ENCODE measurements at regions not wholly inside any gene's neighbourhood (a gene's known extent, or its start where the extent isn't known, plus 50 kb on each side); places are given as distances from the start of the nearest gene placed in this dataset.
"Not testable (repeated sequence)": the region's sequence is repeated elsewhere in the genome, so short reads cannot be mapped to it uniquely, and the experiment has no call there.

DNA sequence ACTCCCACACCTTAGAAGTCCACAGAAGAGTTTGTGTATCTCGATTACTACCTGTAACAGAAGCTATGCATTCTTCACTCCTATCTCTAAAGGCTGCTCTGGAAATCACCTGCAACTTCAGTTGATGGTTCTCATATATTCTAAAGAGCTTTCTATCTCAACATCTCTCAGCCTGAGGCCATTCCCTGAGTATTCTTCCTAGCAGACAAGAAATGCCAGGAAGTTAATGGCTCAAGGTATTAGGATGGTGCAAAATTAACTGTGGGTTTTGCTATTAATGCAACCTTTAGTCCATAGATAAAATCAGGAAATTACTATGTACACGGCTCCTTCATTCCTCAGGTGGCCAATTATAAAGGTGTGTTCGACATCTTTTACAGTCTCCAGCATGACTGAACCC is 290.1 kb downstream of the ZNF716 start:
- DNase-seq = not testable (repeated sequence)

DNA sequence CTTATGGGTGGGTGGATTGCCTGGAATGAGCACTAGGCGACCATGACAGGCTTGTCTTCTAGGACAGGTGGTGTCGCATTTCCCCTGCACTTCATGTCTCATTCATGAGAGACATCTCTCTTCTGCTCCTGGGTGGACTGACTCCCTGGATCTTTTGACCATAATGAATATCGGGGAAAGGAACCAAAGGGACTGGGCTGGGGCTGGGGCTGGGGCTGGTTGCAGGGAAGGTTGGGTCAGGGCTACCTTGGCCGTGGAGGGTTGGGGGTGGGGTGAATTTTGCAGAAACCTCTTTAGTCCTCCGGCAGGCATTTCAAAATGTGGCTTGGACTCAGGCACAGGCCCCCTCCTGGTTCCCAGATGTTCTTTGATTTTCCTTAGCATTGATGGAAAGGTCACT is 319.2 kb downstream of the ZNF716 start:
- DNase-seq = no peak

DNA sequence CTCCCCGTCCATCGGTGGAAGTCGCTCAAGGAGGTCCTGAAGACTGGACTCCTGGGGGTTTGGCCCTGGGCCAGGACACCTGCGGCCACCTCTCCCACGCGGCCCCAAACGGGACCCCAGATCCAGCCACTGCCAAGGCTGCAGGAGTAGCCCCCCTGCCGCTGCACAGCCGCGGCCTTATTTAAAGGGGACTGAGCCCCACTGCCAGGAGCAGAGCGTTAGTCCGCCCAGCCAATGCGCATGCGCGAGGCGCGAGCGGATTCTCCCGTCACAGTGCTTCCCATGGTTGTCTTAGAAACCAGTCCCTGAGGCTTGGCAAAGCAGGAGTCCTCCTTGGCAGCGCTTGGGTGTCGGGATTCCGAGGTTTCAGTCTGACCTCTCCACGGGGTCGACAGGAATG is 320.0 kb downstream of the ZNF716 start:
- no peak for DNase-seq

- no peak for DNase-seq
Measured at GRCh38 chr7:57772126-57772924, 322.3 kb downstream of the ZNF716 start.

- no peak for DNase-seq
Measured at GRCh38 chr7:57774300-57774699, 324.3 kb downstream of the ZNF716 start.

DNA sequence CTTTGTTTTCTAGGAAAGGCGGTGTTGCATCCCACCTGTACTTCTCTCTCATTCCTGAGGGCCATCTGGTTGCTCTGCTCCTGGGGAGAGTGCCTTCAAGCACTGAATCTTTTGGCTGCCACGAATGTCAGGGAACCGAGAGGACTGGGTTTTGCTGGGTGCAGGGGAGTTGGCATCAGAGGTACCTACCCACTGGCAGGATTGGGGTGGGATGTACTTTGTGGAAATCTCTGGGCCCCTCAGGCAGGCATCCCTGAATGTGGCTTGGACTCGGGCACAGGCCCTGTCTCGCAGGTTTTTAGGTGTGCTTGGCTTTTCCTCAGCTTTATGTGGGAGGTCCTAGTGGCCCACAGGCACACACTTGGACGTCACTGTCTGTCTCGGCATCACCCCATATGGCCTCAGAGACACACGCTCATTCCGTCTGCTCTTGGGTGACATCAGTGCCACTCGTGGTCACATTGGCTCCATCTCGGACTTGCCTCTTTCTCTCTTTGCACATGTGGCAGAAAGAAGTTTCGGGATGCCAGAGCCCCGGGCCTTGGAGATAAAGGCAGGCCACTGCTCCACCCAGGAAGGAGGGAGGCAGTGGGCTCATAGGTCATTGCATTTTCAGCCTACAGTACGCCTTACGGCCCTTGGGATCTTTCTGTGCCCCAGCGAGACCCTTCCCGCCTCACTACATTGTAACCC is 325.6 kb downstream of the ZNF716 start:
- DNase-seq = no peak

DNA sequence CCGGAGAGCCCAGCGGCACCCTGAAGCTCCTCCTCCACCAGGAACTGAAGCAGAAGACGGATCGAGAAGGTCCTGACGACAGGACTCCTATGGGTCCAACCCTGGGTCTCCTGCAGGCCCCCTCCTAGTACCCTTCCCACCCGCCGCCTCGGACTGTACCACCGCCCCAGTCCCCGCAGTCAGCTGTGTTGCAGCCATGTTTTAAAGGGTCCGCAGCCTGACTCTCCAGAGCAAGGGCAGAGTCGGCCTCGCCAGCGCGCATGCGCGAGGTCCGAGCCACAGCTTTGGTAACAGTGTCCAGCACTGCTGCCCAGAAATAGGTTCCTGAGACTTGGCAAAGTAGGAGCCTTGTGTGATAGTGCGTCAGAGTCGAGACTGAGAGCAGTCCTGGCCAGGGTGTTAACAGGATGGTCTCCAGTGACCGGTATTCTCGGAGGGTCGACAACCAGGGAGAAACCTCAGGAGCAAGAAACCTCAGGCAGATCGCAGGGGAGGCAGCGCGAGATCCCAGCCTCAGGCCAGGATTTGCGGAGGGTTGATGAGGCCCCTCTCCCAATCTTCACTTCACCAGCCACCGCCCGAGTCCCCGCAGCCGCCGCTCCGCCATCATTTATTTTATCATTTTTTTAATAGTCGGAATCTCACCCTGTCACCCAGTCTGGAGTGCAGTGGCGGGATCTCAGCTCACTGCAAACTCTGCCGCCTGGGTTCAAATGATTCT is 326.3 kb downstream of the ZNF716 start:
- not testable (repeated sequence) for DNase-seq

DNA sequence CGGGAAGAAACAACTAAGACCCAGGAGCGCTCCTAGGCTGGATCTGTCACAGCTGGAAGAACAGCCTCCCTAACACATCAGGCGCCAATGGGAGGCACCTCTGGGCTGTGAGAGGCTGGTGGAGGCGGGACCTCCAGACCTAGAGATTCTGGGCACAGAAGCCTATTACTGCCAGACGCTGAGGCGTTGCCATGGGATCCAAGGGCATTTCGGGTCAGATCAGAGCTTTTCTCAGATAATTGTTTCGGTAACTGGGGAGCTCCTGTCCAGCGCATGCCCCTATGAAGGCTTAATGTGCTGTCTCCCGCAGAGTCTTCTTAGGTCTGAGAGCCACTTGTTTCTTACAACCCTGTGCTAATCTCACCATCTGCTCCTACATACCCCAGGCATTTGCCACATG is 339.2 kb downstream of the ZNF716 start:
- no peak for DNase-seq

- DNase-seq = no peak
Measured at GRCh38 chr7:57819491-57819981, 369.6 kb downstream of the ZNF716 start.

DNA sequence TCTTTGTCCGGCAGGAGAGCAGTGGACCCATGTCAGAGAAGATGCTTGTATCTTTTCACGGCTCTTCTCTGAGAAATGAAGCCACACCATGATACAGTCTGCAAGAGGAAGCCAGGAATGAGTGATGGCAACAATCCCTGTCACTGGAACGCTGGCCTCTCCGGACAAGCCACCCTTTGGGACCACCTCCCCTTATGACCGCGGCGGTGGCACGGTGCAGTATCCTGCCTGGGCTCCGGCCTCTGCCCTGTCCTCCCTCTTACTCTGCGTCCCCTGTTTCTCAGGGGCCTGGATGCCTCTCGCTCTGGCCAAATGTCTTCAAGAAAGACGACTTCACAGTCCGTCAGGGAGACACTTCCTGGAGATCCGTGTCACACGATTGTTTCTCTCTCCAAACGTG is 370.5 kb downstream of the ZNF716 start:
- DNase-seq = no peak

DNA sequence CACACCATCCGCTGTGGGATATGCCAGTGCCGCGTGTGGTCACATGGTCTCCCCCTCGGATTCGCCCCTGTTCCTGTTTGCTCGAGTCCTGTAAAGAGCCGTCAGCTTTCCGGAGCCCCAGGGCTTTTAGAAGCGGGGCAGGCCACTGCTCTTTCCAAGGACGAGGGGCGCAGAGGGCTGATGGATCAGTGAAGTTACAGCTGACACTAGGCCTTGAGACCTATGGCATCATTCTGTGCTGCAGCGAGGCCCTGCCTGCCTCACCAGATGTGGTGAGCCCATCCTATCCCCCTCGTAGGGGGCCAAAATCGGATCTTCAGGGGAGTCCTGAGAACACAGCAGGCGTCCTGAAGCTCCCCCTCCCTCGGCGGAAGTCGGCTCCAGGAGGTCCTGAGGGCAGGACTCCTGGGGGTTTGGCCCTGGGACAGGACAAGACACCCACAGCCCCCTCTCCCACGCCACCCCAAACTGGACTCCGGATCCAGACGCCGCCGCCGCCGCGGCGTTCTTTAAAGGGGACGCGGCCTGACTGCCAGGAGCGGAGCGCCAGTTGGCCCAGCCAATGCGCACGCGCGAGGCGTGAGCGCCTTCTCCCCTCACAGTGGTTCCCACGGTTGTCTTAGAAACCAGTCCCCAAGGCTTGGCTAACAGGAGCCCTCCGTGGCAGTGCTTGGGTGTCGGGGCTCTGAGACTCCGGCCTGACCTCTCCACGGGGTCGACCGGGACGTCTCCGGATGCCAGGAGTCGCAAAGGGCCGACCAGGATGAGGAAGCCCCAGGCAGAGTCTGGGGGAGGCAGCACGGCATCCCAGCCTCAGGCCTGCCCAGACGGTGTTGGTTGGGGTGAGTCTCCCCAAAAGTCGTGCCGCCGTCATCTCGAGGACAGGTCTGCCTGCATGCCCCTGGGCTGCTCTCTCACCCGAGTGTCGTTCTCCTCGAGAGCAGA is 371.7 kb downstream of the ZNF716 start:
- DNase-seq = no peak

DNA sequence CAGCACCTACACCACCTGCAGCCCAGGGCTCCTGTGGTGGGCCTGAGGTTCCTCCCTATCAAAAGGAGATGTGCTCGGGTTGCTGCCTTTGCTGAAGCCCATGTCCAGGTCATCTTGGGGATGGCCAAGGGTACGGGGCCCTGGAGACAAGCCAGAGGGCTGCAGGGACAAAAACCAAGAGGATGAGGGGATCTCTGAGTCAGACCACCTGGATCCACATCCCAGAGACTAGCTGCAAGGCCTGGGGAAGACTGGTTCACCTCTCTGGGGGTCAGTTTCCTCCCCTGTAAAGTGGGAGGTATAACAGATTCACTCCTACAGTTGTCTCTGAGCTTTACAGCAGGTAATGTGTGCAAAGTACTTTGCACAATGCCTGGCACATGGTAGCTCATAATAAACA is 376.6 kb downstream of the ZNF716 start:
- not testable (repeated sequence) for DNase-seq

DNA sequence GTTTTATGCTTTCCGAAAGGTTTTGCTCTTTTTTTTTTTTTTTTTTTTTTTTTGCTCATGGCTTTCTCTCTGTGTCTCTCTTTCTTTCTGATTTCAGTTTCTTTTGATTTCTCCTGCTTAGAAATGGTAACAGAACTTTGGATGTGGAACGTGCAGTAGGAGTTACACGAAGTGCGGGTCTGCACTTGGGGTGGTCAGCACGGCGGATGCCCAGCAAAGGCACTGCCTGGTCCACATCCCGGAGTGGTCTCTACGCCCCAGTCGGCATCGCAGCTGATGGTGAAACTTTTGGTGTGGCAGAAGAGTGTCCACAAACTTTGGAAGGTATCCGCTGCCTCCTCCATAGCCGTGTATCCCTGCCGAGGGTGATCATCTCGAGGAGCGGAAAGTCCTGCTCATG is 385.2 kb downstream of the ZNF716 start:
- DNase-seq = not testable (repeated sequence)

DNA sequence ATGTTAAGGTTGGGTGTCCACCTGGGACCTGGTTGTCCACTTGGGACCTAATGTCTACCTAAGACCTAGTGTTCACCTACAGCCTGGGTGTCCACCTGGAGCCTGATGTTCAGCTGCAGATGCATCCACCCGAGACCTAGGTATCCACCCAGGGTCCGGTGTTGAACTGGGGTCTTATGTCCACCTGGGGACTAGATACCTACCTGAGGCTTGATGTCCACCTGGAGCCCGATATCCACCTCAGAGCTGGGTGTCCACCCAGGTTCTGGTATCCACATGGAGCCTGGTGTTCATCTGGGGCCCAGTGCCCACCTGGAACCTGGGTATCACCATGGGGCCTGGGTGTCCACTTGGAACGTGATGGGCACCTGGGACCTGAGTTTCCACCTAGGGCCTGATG is 389.2 kb downstream of the ZNF716 start:
- not testable (repeated sequence) for DNase-seq

DNA sequence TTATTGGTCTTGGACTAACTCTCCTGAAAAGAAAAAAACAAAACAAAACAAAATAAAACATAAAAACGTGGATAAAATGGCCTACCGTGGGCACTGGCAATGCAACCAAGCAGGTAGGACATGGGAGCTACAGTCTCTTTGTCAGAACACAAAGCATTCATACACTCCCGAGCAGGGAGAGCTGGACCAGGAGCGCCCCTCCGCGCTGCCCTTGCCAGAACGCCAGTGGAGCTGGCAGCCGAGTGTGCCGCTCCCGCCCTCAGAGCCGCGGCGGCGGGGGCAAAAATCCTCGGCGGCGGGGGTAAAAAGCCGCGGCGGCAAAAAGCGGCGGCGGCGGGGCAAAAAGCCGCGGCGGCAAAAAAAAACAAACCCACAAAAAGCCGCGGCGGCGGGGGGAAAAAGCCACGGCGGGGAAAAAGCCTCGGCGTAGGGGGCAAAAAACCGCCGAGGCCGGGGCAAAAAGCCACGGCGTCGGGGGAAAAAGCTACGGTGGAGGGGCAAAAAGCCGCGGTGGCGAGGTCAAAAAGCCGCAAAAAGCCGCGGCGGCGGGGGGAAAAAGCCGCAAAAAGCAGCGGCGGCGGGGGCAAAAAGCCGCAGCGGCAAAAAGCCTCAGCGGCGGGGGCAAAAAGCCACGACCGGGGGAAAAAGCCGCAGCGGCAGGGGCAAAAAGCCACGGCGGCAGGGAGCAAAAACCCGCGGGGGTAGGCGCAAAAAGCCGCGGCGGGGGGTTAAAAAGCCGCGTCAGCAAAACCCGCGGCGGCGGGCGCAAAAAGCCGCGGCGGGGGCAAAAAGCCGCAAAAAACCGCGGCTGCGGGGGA is 418.1 kb downstream of the ZNF716 start:
- DNase-seq = peak; percentile 21 to 33

GRCh38 chr7:57868771-57869483 is 418.9 kb downstream of the ZNF716 start:
- no peak for DNase-seq
